OCI-M1 (cell line): ENCODE measurements at regions not wholly inside any gene's neighbourhood (a gene's known extent, or its start where the extent isn't known, plus 50 kb on each side); places are given as distances from the start of the nearest gene placed in this dataset.

ENCODE experiments used
- DNase-seq: peaks from one replicate; lab custom pipeline; 2025; lab: John Stamatoyannopoulos, UW

GRCh38 chr14:65186951-65187350, 84.6 kb upstream of the MAX start:
- DNase-seq, result no peak

GRCh38 chr14:65187421-65188049, 85.2 kb upstream of the MAX start:
- DNase-seq, result no peak

- DNase-seq, result peak; percentile 13
Observed at GRCh38 chr14:65190312-65190711, 88.0 kb upstream of the MAX start.

GRCh38 chr14:65191716-65192115, 89.4 kb upstream of the MAX start:
- DNase-seq, result no peak

- no peak for DNase-seq
Observed at GRCh38 chr14:65192686-65193085, 90.4 kb upstream of the MAX start.

GRCh38 chr14:65193916-65194590, 91.7 kb upstream of the MAX start:
- DNase-seq, result no peak

- DNase-seq, result no peak
Observed at GRCh38 chr14:65195042-65195719, 92.9 kb upstream of the MAX start.

- DNase-seq, result no peak
Observed at GRCh38 chr14:65198346-65198745, 96.0 kb upstream of the MAX start.

GRCh38 chr14:65200454-65200853, 98.1 kb upstream of the MAX start:
- no peak for DNase-seq

- DNase-seq, result no peak
Observed at GRCh38 chr14:65203574-65203973, 101.3 kb upstream of the MAX start.

GRCh38 chr14:65204056-65204455, 101.7 kb upstream of the MAX start:
- no peak for DNase-seq

- no peak for DNase-seq
Observed at GRCh38 chr14:65206078-65206447, 103.7 kb upstream of the MAX start.

- DNase-seq, result peak; percentile 21
Observed at GRCh38 chr14:65206448-65207096, 104.3 kb upstream of the MAX start.

GRCh38 chr14:65208548-65208947, 106.2 kb upstream of the MAX start:
- DNase-seq, result no peak

GRCh38 chr14:65210118-65210821, 108.0 kb upstream of the MAX start:
- DNase-seq, result peak; percentile 85

- peak; percentile 63 for DNase-seq
Observed at GRCh38 chr14:65210822-65211182, 108.5 kb upstream of the MAX start.

GRCh38 chr14:65211341-65211987, 109.1 kb upstream of the MAX start:
- peak; percentile 70 for DNase-seq

GRCh38 chr14:65213316-65213715, 111.0 kb upstream of the MAX start:
- DNase-seq, result no peak

GRCh38 chr14:65214741-65215140, 112.4 kb upstream of the MAX start:
- no peak for DNase-seq

- DNase-seq, result no peak
Observed at GRCh38 chr14:65219353-65219752, 117.0 kb upstream of the MAX start.

GRCh38 chr14:65222440-65222858, 120.1 kb upstream of the MAX start:
- peak; percentile 75 for DNase-seq

GRCh38 chr14:65223636-65224035, 121.3 kb upstream of the MAX start:
- DNase-seq, result no peak
